ENCODE measurements at regions not wholly inside any gene's neighbourhood (a gene's known extent, or its start where the extent isn't known, plus 50 kb on each side); places are given as distances from the start of the nearest gene placed in this dataset.
"Not testable (repeated sequence)": the region's sequence is repeated elsewhere in the genome, so short reads cannot be mapped to it uniquely, and the experiment has no call there.

DNA sequence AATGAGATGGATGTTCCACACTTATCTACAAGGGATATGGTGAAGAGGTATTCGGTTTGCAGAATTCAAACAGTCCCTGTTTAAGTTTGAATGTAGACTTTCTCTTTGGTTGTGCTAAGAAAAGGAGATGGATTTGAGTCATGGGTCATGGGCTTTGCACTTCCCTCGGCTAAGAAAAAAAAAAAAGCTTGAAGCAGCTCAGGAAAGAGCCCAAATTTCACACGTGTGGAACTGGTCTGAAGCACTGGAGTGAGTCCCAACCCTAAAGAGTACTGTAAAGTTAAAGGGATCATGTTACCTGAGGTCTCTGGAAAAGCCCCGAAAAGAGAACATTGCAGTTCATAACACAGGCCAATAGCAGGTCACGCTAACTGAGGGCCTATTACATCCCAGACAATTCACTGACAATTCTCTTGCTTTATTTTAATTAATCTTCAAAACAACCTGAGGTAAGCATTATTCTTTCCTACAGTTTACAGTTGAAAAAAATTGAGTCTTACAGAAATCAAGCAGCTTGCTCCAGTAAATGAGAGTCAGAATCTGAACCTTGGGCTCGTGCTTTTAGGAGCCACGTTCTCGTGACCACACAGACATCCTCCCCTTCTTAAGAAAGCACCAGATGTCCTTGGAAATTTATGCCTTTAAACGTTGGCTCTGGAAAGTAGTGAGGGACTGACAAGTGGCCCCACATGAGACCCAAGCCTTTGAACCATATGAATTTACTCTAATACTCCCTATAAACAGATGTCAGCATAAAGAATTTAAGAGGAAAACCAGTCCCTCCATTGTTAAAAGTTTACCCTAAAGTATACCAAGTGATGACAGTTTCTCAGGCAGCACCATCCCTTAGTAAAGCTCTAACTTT is 89.3 kb downstream of the MAD2L1 start:
- Histone ChIP-seq H3K4me1 (no peaks in the 10 kb centered on the region), H3K4me3 (no peak overlapping the region), H3K27ac (no peak overlapping the region), H3K9me3 (no peaks in the 10 kb centered on the region), H3K27me3 (no peaks in the 10 kb centered on the region), H3K36me3 (replicated peaks in 1 of 2; ENCODE audit: insufficient read depth in 1 of 2, low read depth in 2 of 2) (no peaks in the 10 kb centered on the region)
- WGBS, 2 donors = 61 to 66% methylated on average over 9 of the region's 9 CpGs
- no peak for DNase-seq
- intact Hi-C loops (cut with DNase I) = no loop called here
- TF ChIP-seq POLR2A (IDR thresholded peaks at IDR 0.05) = no peak
- no peak for ATAC-seq

- Histone ChIP-seq H3K9me3 (no peaks in the 10 kb centered on the region), H3K4me1 (no peaks in the 10 kb centered on the region), H3K36me3 (replicated peaks in 1 of 2; ENCODE audit: insufficient read depth in 1 of 2, low read depth in 2 of 2) (no peaks in the 10 kb centered on the region), H3K27ac (no peak overlapping the region), H3K4me3 (no peak overlapping the region), H3K27me3 (no peaks in the 10 kb centered on the region)
- WGBS, 2 donors = 80 to 83% methylated on average over 1 of the region's 1 CpG
- TF ChIP-seq, protein P1, sequence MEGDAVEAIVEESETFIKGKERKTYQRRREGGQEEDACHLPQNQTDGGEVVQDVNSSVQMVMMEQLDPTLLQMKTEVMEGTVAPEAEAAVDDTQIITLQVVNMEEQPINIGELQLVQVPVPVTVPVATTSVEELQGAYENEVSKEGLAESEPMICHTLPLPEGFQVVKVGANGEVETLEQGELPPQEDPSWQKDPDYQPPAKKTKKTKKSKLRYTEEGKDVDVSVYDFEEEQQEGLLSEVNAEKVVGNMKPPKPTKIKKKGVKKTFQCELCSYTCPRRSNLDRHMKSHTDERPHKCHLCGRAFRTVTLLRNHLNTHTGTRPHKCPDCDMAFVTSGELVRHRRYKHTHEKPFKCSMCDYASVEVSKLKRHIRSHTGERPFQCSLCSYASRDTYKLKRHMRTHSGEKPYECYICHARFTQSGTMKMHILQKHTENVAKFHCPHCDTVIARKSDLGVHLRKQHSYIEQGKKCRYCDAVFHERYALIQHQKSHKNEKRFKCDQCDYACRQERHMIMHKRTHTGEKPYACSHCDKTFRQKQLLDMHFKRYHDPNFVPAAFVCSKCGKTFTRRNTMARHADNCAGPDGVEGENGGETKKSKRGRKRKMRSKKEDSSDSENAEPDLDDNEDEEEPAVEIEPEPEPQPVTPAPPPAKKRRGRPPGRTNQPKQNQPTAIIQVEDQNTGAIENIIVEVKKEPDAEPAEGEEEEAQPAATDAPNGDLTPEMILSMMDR (IDR thresholded peaks at IDR 0.05) = no peak
- TF ChIP-seq POLR2A (IDR thresholded peaks at IDR 0.05) = no peak
- intact Hi-C loops (cut with DNase I) = no loop called here
- ATAC-seq = no peak
- no peak for DNase-seq
These were observed 95.1 kb downstream of the MAD2L1 start for GRCh38 chr4:119971431-119972084.

DNA sequence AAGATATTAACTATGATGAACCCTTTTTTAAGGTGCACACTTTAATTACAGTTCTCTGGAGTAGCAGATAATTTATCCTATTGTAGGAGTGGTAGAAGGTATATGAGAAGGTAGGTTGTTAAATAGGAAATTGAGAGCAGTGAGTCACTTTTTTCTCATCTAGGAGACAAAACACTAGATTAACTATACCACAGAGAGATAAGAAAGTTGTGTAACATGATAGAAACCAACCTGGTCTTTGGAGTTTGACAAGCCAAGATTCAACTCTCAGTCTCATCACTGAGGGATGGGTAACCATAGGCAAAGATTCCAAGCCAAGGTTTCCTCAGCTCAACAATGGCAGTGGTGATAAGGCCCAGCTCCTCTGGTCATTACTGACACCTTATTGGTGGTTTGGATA is 104.0 kb downstream of the MAD2L1 start:
- no peaks in the 10 kb centered on the region for H3K27me3 ChIP-seq
- no peak for TF ChIP-seq POLR2A (IDR thresholded peaks at IDR 0.05)
- TF ChIP-seq, protein P1 (IDR thresholded peaks at IDR 0.05) = no peak
- H3K27ac ChIP-seq = no peak overlapping the region
- H3K4me3 ChIP-seq = no peak overlapping the region
- intact Hi-C loops (cut with DNase I) = no loop called here
- no peak for ATAC-seq
- no peaks in the 10 kb centered on the region for H3K4me1 ChIP-seq
- H3K36me3 ChIP-seq (replicated peaks in 1 of 2; ENCODE audit: insufficient read depth in 1 of 2, low read depth in 2 of 2) = no peaks in the 10 kb centered on the region
- H3K9me3 ChIP-seq = no peaks in the 10 kb centered on the region
- no peak for DNase-seq

GRCh38 chr4:119958983-119959382 is 107.7 kb downstream of the MAD2L1 start:
- DNase-seq (no peak), ATAC-seq (no peak)
- Histone ChIP-seq H3K4me1 (no peaks in the 10 kb centered on the region), H3K27ac (no peak overlapping the region), H3K36me3 (replicated peaks in 1 of 2; ENCODE audit: insufficient read depth in 1 of 2, low read depth in 2 of 2) (no peaks in the 10 kb centered on the region), H3K27me3 (no peaks in the 10 kb centered on the region), H3K4me3 (no peak overlapping the region), H3K9me3 (no peaks in the 10 kb centered on the region)
- TF ChIP-seq POLR2A (IDR thresholded peaks at IDR 0.05) = no peak
- TF ChIP-seq, protein P1 (IDR thresholded peaks at IDR 0.05) = no peak
- intact Hi-C loops (cut with DNase I) = no loop called here

DNA sequence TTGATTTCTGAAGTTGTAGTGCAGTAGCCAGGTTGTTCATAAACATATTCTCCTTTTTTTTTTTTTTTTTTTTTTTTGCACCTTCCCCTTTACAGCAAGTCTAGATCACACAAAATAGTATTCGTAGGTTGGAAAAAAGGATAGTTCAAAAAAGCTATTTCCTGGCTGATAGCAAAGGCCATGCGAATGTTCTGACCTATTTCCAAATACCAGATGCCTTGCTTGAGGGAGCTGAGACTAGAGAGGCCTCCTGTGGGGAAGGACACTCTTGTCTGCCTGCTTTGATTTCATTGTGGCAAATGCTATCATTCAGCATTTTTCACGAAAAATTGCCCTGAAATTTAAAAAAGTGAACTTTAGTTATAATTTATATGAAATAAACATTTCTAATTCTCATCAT is 111.4 kb downstream of the MAD2L1 start:
- no peaks in the 10 kb centered on the region for H3K4me1 ChIP-seq
- DNase-seq = no peak
- H3K27me3 ChIP-seq = no peaks in the 10 kb centered on the region
- no peaks in the 10 kb centered on the region for H3K36me3 ChIP-seq (replicated peaks in 1 of 2; ENCODE audit: insufficient read depth in 1 of 2, low read depth in 2 of 2)
- intact Hi-C loops (cut with DNase I) = no loop called here
- TF ChIP-seq, protein P1 (IDR thresholded peaks at IDR 0.05) = no peak
- TF ChIP-seq POLR2A (IDR thresholded peaks at IDR 0.05) = no peak
- 72 to 74% methylated on average over 3 of the region's 3 CpGs for WGBS, 2 donors
- no peak overlapping the region for H3K27ac ChIP-seq
- no peak for ATAC-seq
- no peak overlapping the region for H3K4me3 ChIP-seq
- H3K9me3 ChIP-seq = no peaks in the 10 kb centered on the region

DNA sequence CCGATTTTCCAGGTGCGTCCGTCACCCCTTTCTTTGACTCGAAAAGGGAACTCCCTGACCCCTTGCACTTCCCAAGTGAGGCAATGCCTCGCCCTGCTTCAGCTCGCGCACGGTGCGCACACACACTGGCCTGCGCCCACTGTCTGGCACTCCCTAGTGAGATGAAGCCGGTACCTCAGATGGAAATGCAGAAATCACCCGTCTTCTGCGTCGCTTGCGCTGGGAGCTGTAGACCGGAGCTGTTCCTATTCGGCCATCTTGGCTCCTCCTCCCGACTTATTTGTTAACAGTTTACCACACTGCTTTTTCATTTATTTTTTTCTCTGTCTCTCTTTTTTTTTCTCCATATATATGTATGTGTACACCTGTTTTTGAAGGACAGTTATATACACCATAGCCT is 112.2 kb downstream of the MAD2L1 start:
- WGBS, 2 donors = 88 to 96% methylated on average over 14 of the region's 18 CpGs
- DNase-seq; H3K36me3 ChIP-seq (replicated peaks in 1 of 2; ENCODE audit: insufficient read depth in 1 of 2, low read depth in 2 of 2); H3K27me3 ChIP-seq; ATAC-seq; H3K4me1 ChIP-seq; H3K9me3 ChIP-seq; H3K27ac ChIP-seq; H3K4me3 ChIP-seq; intact Hi-C loops (cut with DNase I): not testable (repeated sequence)
